ENCODE measurements at regions not wholly inside any gene's neighbourhood (a gene's known extent, or its start where the extent isn't known, plus 50 kb on each side); places are given as distances from the start of the nearest gene placed in this dataset.

GRCh38 chr6:99132026-99132635 is 184.4 kb upstream of the FBXL4 start:
- TF ChIP-seq, protein P1, sequence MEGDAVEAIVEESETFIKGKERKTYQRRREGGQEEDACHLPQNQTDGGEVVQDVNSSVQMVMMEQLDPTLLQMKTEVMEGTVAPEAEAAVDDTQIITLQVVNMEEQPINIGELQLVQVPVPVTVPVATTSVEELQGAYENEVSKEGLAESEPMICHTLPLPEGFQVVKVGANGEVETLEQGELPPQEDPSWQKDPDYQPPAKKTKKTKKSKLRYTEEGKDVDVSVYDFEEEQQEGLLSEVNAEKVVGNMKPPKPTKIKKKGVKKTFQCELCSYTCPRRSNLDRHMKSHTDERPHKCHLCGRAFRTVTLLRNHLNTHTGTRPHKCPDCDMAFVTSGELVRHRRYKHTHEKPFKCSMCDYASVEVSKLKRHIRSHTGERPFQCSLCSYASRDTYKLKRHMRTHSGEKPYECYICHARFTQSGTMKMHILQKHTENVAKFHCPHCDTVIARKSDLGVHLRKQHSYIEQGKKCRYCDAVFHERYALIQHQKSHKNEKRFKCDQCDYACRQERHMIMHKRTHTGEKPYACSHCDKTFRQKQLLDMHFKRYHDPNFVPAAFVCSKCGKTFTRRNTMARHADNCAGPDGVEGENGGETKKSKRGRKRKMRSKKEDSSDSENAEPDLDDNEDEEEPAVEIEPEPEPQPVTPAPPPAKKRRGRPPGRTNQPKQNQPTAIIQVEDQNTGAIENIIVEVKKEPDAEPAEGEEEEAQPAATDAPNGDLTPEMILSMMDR (IDR thresholded peaks at IDR 0.05; ENCODE audit: low read depth, low read length, poor library complexity, severe bottlenecking) = no peak
- TF ChIP-seq EZH2phosphoT487 (IDR thresholded peaks at IDR 0.05; ENCODE audit: borderline replicate concordance, low read length) = no peak
